H1 (cell line): ENCODE measurements at regions not wholly inside any gene's neighbourhood (a gene's known extent, or its start where the extent isn't known, plus 50 kb on each side); places are given as distances from the start of the nearest gene placed in this dataset.
"Not testable (repeated sequence)": the region's sequence is repeated elsewhere in the genome, so short reads cannot be mapped to it uniquely, and the experiment has no call there.

Experiments used
- CTCF ChIA-PET: fragments of 300-600 bp; sonication (Branson Sonifier 250); formaldehyde crosslinking; loops from one replicate; lab custom pipeline; 2021; ENCODE audit not compliant: partially characterized antibody; lab: Charles Lee
- POLR2A ChIA-PET: fragments of 300-600 bp; sonication (Branson Sonifier 250); formaldehyde crosslinking; loops from one replicate; lab custom pipeline; 2021; ENCODE audit warnings: inconsistent platforms; ENCODE audit not compliant: partially characterized antibody; lab: Charles Lee
- DNase-seq, 2 experiments: peaks; one replicate each; pipeline versions ENCODE4 v3.0.0 to v3.0.0-alpha.2; 2010 to 2022; ENCODE audit warnings: low spot score in 2 of 2, low read depth in 1 of 2, mixed read lengths in 1 of 2
- FAIRE-seq: peaks from 2 replicates; lab custom pipeline; 2011; peaks lifted over from hg19 to GRCh38; lab: Jason Lieb, UNC
- H2AFZ ChIP-seq: 2 replicates; pipeline ENCODE4 v1.8.1; 2012; ENCODE audit warnings: low read length, inconsistent platforms
- H2AK5ac ChIP-seq: 2 replicates; pipeline ENCODE4 v1.6.1; 2013; ENCODE audit warnings: low read depth, low read length
- H2BK120ac ChIP-seq: replicated peaks from 2 replicates; pipeline ENCODE3; 2013; ENCODE audit warnings: low read depth, low read length, inconsistent platforms
- H2BK12ac ChIP-seq: 2 replicates; pipeline ENCODE4 v1.6.1; 2013; ENCODE audit warnings: low read depth, low read length
- H2BK15ac ChIP-seq: 2 replicates; pipeline ENCODE4 v1.6.1; 2013; ENCODE audit warnings: low read length
- H2BK20ac ChIP-seq: 2 replicates; pipeline ENCODE4 v1.6.1; 2013; ENCODE audit warnings: low read length
- H2BK5ac ChIP-seq: 2 replicates; pipeline ENCODE4 v1.6.1; 2013; ENCODE audit warnings: low read depth, low read length
- H3K14ac ChIP-seq: 2 replicates; pipeline ENCODE4 v1.6.1; 2013; ENCODE audit warnings: inconsistent platforms; ENCODE audit not compliant: insufficient read length
- H3K18ac ChIP-seq: 2 replicates; pipeline ENCODE4 v1.6.1; 2013; ENCODE audit warnings: low read length; ENCODE audit errors: extremely low read depth
- H3K23ac ChIP-seq: 2 replicates; pipeline ENCODE4 v1.6.1; 2013; ENCODE audit warnings: inconsistent platforms; ENCODE audit not compliant: insufficient read length
- H3K23me2 ChIP-seq: 2 replicates; pipeline ENCODE4 v1.6.1; 2013; ENCODE audit warnings: low read depth, low read length
- H3K27ac ChIP-seq: 2 replicates; pipeline ENCODE4 v1.6.1; 2011; ENCODE audit warnings: low read depth, low read length, inconsistent platforms
- H3K27me3 ChIP-seq, 4 experiments: replicated peaks in 1 of 4; 1 replicate in 1 of 4; 2 replicates in 3 of 4; pipeline versions ENCODE4 v1.6.1 to v1.8.1; 2011 to 2013; ENCODE audit warnings: low read length in 3 of 4, mild to moderate bottlenecking in 3 of 4, inconsistent platforms in 2 of 4, mixed read lengths in 2 of 4, moderate library complexity in 1 of 4; ENCODE audit not compliant: control insufficient read depth in 3 of 4, insufficient read depth in 3 of 4; ENCODE audit errors: extremely low read depth in 1 of 4
- H3K36me3 ChIP-seq, 4 experiments: 2 replicates each; pipeline versions ENCODE4 v1.6.1 to v1.8.1; 2011 to 2013; ENCODE audit warnings: mild to moderate bottlenecking in 4 of 4, low read length in 3 of 4, moderate library complexity in 2 of 4, control low read depth in 1 of 4, inconsistent platforms in 1 of 4; ENCODE audit not compliant: insufficient read depth in 4 of 4, control insufficient read depth in 2 of 4
- H3K4ac ChIP-seq: replicated peaks from 2 replicates; pipeline ENCODE3; 2013; ENCODE audit warnings: low read length, low read depth, mixed read lengths, inconsistent platforms; ENCODE audit not compliant: insufficient read length
- H3K4me1 ChIP-seq, 4 experiments: replicated peaks in 1 of 4; 1 replicate in 1 of 4; 2 replicates in 3 of 4; pipeline versions ENCODE4 v1.6.1 to v1.8.1; 2011 to 2013; ENCODE audit warnings: low read length in 3 of 4, inconsistent platforms in 2 of 4, mixed read lengths in 1 of 4; ENCODE audit not compliant: insufficient read depth in 4 of 4, control insufficient read depth in 3 of 4
- H3K4me2 ChIP-seq, 2 experiments: 2 replicates each; pipeline versions ENCODE4 v1.6.1 to v1.8.1; 2011 to 2013; ENCODE audit warnings: low read depth in 2 of 2, low read length in 2 of 2, control low read depth in 1 of 2, inconsistent platforms in 1 of 2, mild to moderate bottlenecking in 1 of 2; ENCODE audit not compliant: insufficient read depth in 1 of 2
- H3K4me3 ChIP-seq, 4 experiments: fragments of 200-600, 300-600 bp in 1 of 4; sonication (generic), shearing (Covaris generic), sonication (Bioruptor Twin) in 1 of 4; 2 replicates each; pipeline versions ENCODE4 v1.5.1 to v1.8.1; 2011 to 2016; ENCODE audit warnings: low read length in 4 of 4, low read depth in 3 of 4, control low read depth in 2 of 4, inconsistent platforms in 2 of 4, mild to moderate bottlenecking in 2 of 4, mixed read lengths in 1 of 4, moderate library complexity in 1 of 4; ENCODE audit not compliant: insufficient read depth in 2 of 4; ENCODE audit errors: extremely low read depth in 1 of 4
- H3K56ac ChIP-seq: replicated peaks from 2 replicates; pipeline ENCODE3; 2013; ENCODE audit warnings: low read depth, mild to moderate bottlenecking, mixed read lengths, low read length, inconsistent platforms; ENCODE audit not compliant: insufficient read length
- H3K79me1 ChIP-seq: 2 replicates; pipeline ENCODE4 v1.6.1; 2013; ENCODE audit warnings: low read depth, low read length, control low read depth
- H3K79me2 ChIP-seq, 2 experiments: 2 replicates each; pipeline versions ENCODE4 v1.6.1 to v1.8.1; 2012 to 2013; ENCODE audit warnings: low read length in 2 of 2, mild to moderate bottlenecking in 2 of 2, inconsistent platforms in 1 of 2; ENCODE audit not compliant: insufficient read depth in 2 of 2, control insufficient read depth in 1 of 2
- H3K9ac ChIP-seq, 4 experiments: replicated peaks in 1 of 4; 1 replicate in 1 of 4; 2 replicates in 3 of 4; pipeline versions ENCODE4 v1.6.1 to v1.8.1; 2011 to 2013; ENCODE audit warnings: low read depth in 3 of 4, low read length in 3 of 4, control low read depth in 2 of 4, mild to moderate bottlenecking in 2 of 4, moderate library complexity in 2 of 4, inconsistent platforms in 1 of 4; ENCODE audit errors: extremely low read depth in 1 of 4
- H3K9me3 ChIP-seq, 2 experiments: 2 replicates each; pipeline versions ENCODE4 v1.6.1 to v1.8.1; 2012 to 2013; ENCODE audit warnings: mild to moderate bottlenecking in 2 of 2, moderate library complexity in 2 of 2, control low read depth in 1 of 2, inconsistent platforms in 1 of 2, low read depth in 1 of 2, low read length in 1 of 2, mixed read lengths in 1 of 2; ENCODE audit not compliant: insufficient read depth in 2 of 2
- H4K20me1 ChIP-seq, 2 experiments: replicated peaks in 1 of 2; 2 replicates each; pipeline versions ENCODE3 to v1.8.1; 2011 to 2013; ENCODE audit warnings: inconsistent platforms in 2 of 2, low read length in 2 of 2, mild to moderate bottlenecking in 1 of 2; ENCODE audit not compliant: insufficient read depth in 2 of 2, control insufficient read depth in 1 of 2
- H4K5ac ChIP-seq: 2 replicates; pipeline ENCODE4 v1.6.1; 2013; ENCODE audit warnings: low read length, low read depth, mixed read lengths, inconsistent platforms; ENCODE audit not compliant: insufficient read length
- H4K8ac ChIP-seq: 2 replicates; pipeline ENCODE4 v1.8.0; 2013; ENCODE audit warnings: mild to moderate bottlenecking, moderate library complexity, low read length, inconsistent platforms; ENCODE audit not compliant: insufficient read depth; ENCODE audit errors: extremely low read depth
- H4K91ac ChIP-seq: replicated peaks from 2 replicates; pipeline ENCODE3; 2013; ENCODE audit warnings: low read length, mixed read lengths, inconsistent platforms; ENCODE audit not compliant: insufficient read length
- WGBS, 2 experiments: shearing (Covaris generic) in 1 of 2; methylation state at CpG; one replicate each; pipeline versions ENCODE4 v1.1.6 to v1.1.7; 2013 to 2015; ENCODE audit warnings: low lambda C conversion rate in 2 of 2, mixed read lengths in 2 of 2, inconsistent platforms in 1 of 2, low coverage in 1 of 2, missing lambda C conversion rate in 1 of 2; ENCODE audit not compliant: insufficient replicate concordance in 2 of 2, insufficient coverage in 1 of 2, insufficient read length in 1 of 2; ENCODE audit errors: extremely low coverage in 1 of 2, missing lambda C conversion rate in 1 of 2; 5-methylcytosine and 5-hydroxymethylcytosine counted together

GRCh38 chr13:80871971-80872370 is 531.0 kb upstream of the SPRY2 start:
- H4K5ac ChIP-seq, H4K8ac ChIP-seq, H3K23ac ChIP-seq, H3K36me3 ChIP-seq, H3K56ac ChIP-seq, H2BK20ac ChIP-seq, H2BK12ac ChIP-seq, H4K20me1 ChIP-seq, DNase-seq, POLR2A ChIA-PET, H3K4me3 ChIP-seq, H2AFZ ChIP-seq, H2BK5ac ChIP-seq, H3K9ac ChIP-seq, H3K79me1 ChIP-seq, H3K14ac ChIP-seq, H2AK5ac ChIP-seq, FAIRE-seq, H3K18ac ChIP-seq, H3K27ac ChIP-seq, H3K4me2 ChIP-seq, H3K4me1 ChIP-seq, H3K27me3 ChIP-seq, H3K9me3 ChIP-seq, H2BK15ac ChIP-seq, H3K79me2 ChIP-seq, H3K4ac ChIP-seq, H4K91ac ChIP-seq, H3K23me2 ChIP-seq, H2BK120ac ChIP-seq: not testable (repeated sequence)
- WGBS, 2 experiments: 85% methylated on average over 7 of the region's 7 CpGs; no CpG with 5 or more reads in 1 of the 2 experiments
- CTCF ChIA-PET: interaction anchor here (0.5 kb wide), 1 partner anchor 648 kb away, joined by 3 read pairs; no protein-coding TSS in a partner anchor
